Testis (tissue), 2 donors: ENCODE measurements at regions not wholly inside any gene's neighbourhood (a gene's known extent, or its start where the extent isn't known, plus 50 kb on each side); places are given as distances from the start of the nearest gene placed in this dataset.
"Not testable (repeated sequence)": the region's sequence is repeated elsewhere in the genome, so short reads cannot be mapped to it uniquely, and the experiment has no call there.

ENCODE experiments used
- DNase-seq: peaks from one replicate; pipeline ENCODE4 v3.0.0-alpha.2; 2019
- H3K27ac ChIP-seq, 2 donors: fragments of 200-600 bp; sonication (generic); one replicate each; pipeline ENCODE4 v1.5.1; 2019
- H3K27me3 ChIP-seq: fragments of 200-600 bp; sonication (generic); one replicate; pipeline ENCODE4 v1.5.1; 2019
- H3K36me3 ChIP-seq: fragments of 200-600 bp; sonication (generic); one replicate; pipeline ENCODE4 v1.5.1; 2017; ENCODE audit warnings: low read depth; ENCODE audit errors: missing control alignments
- H3K4me1 ChIP-seq: fragments of 200-600 bp; sonication (generic); one replicate; pipeline ENCODE4 v1.5.1; 2019
- H3K4me3 ChIP-seq, 2 donors: fragments of 200-600 bp; sonication (generic); one replicate each; pipeline ENCODE4 v1.5.1; 2017 to 2019
- H3K9me3 ChIP-seq: fragments of 200-600 bp; sonication (generic); one replicate; pipeline ENCODE4 v1.5.1; 2017
- POLR2A ChIP-seq: fragments of 450-650 bp; IDR thresholded peaks from one replicate; pipeline ENCODE4 v1.6.1; 2017; ENCODE audit warnings: antibody characterized with exemption, mild to moderate bottlenecking, moderate library complexity
- WGBS, 2 donors: methylation state at CpG; one replicate each; pipeline ENCODE4 v1.1.5; 2018; 5-methylcytosine and 5-hydroxymethylcytosine counted together
- intact Hi-C: fragments of 100-400 bp; cut with DNase I; formaldehyde crosslinking; loops from one replicate; pipeline ENCODE4 v1.15.1; 2023; ENCODE audit warnings: low total_unique reads
- TF ChIP-seq, protein P1 (sequence below), 3 experiments: fragments of 450-650 bp in 2 of 3; fragments of 200-600 bp in 1 of 3; sonication (generic) in 1 of 3; IDR thresholded peaks; one replicate each; pipeline ENCODE4 v1.5.1; 2016 to 2019; ENCODE audit warnings: antibody characterized with exemption in 3 of 3, mild to moderate bottlenecking in 2 of 3, moderate library complexity in 1 of 3

DNA sequence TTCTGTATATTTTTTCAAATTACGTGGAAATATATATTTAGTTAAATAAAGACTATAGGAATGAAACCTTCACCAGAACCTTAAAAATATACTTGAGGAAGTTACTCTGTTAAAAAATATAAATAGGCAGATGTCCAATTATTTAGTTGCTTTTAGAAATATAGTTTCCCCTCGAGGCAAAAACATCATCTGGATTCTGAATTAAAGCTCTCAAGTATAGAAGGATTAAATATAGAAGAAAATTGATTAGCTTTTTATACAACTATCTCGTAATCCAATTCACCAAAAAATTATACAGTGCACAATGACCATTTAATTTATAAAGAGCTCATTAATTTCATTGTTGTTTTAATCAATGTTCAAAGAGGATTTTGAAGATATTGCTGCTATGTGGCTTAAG lies 601.4 kb downstream of the GABRG2 start:
- Histone ChIP-seq H3K9me3 (no peaks in the 10 kb centered on the region), H3K27me3 (no peaks in the 10 kb centered on the region), H3K36me3 (no peaks in the 10 kb centered on the region), H3K27ac (no peak overlapping the region), H3K4me1 (no peaks in the 10 kb centered on the region), H3K4me3 (no peak overlapping the region)
- 81 to 89% methylated on average over 3 of the region's 3 CpGs for WGBS, 2 donors
- TF ChIP-seq POLR2A: no peak
- TF ChIP-seq, protein P1, sequence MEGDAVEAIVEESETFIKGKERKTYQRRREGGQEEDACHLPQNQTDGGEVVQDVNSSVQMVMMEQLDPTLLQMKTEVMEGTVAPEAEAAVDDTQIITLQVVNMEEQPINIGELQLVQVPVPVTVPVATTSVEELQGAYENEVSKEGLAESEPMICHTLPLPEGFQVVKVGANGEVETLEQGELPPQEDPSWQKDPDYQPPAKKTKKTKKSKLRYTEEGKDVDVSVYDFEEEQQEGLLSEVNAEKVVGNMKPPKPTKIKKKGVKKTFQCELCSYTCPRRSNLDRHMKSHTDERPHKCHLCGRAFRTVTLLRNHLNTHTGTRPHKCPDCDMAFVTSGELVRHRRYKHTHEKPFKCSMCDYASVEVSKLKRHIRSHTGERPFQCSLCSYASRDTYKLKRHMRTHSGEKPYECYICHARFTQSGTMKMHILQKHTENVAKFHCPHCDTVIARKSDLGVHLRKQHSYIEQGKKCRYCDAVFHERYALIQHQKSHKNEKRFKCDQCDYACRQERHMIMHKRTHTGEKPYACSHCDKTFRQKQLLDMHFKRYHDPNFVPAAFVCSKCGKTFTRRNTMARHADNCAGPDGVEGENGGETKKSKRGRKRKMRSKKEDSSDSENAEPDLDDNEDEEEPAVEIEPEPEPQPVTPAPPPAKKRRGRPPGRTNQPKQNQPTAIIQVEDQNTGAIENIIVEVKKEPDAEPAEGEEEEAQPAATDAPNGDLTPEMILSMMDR (IDR thresholded peaks at IDR 0.05): no peak
- intact Hi-C loops: no loop called here
- no peak for DNase-seq

DNA sequence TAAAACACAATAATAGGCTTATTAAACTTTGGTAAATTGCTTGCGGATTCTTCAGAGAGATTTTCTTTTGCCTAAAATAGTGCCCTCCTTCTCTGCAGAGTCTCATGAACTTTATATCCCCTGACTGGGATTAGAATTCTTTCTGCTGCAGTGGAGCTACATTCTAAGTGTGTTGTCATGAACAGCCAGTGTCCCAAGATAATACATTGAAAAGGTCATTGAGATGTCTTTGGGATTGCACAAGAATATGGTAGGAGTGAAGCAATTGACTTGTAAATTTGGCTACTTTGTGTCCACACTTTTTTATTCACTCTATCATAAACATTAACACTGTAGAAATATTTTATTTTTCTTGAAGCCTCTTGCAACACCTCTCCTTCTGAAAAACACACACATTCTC lies 604.5 kb downstream of the GABRG2 start:
- Histone ChIP-seq H3K27me3 (no peaks in the 10 kb centered on the region), H3K27ac (no peak overlapping the region), H3K36me3 (no peaks in the 10 kb centered on the region), H3K4me3 (no peak overlapping the region), H3K9me3 (no peaks in the 10 kb centered on the region), H3K4me1 (no peaks in the 10 kb centered on the region)
- intact Hi-C loops: no loop called here
- TF ChIP-seq, protein P1 (IDR thresholded peaks at IDR 0.05): no peak
- no peak for TF ChIP-seq POLR2A
- WGBS, 2 donors: 90 to 92% methylated on average over 1 of the region's 1 CpG
- no peak for DNase-seq

GRCh38 chr5:162683284-162683683 lies 615.7 kb downstream of the GABRG2 start:
- H3K4me3 ChIP-seq: no peak overlapping the region
- no peaks in the 10 kb centered on the region for H3K36me3 ChIP-seq
- no peaks in the 10 kb centered on the region for H3K27me3 ChIP-seq
- intact Hi-C loops: no loop called here
- no peaks in the 10 kb centered on the region for H3K4me1 ChIP-seq
- no peak overlapping the region for H3K27ac ChIP-seq
- no peak for TF ChIP-seq POLR2A
- TF ChIP-seq, protein P1 (IDR thresholded peaks at IDR 0.05): no peak
- WGBS, 2 donors: 73 to 81% methylated on average over 2 of the region's 2 CpGs
- no peaks in the 10 kb centered on the region for H3K9me3 ChIP-seq
- no peak for DNase-seq

DNA sequence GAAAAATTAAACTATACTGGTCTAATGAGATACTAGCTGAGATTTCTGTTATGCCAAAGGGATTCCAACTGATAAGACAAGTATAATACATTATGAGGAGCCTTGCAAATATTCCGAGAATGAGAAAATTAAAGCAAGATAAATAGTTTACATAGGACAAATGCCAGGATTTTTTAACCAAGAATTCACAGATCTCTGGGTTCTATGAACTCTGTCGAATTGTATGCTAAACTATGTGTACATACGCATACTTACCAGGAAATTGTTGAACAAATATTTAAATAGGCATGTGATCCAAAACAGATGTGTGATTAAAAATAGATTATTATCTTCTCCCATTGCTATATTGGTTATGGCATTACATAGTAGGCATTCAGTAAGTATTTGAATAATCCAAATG lies 616.6 kb downstream of the GABRG2 start:
- Histone ChIP-seq H3K27ac (no peak overlapping the region), H3K4me1 (no peaks in the 10 kb centered on the region), H3K36me3 (no peaks in the 10 kb centered on the region), H3K27me3 (no peaks in the 10 kb centered on the region), H3K9me3 (no peaks in the 10 kb centered on the region), H3K4me3 (no peak overlapping the region)
- 60 to 62% methylated on average over 3 of the region's 3 CpGs for WGBS, 2 donors
- intact Hi-C loops: no loop called here
- TF ChIP-seq POLR2A: no peak
- TF ChIP-seq, protein P1 (IDR thresholded peaks at IDR 0.05): no peak
- DNase-seq: no peak

- 89 to 90% methylated on average over 13 to 15 of the region's 15 CpGs for WGBS, 2 donors
- no peaks in the 10 kb centered on the region for H3K4me1 ChIP-seq
- no peaks in the 10 kb centered on the region for H3K36me3 ChIP-seq
- no peak overlapping the region for H3K27ac ChIP-seq
- DNase-seq: no peak
- H3K9me3 ChIP-seq: no peaks in the 10 kb centered on the region
- intact Hi-C loops: no loop called here
- H3K27me3 ChIP-seq: no peaks in the 10 kb centered on the region
- H3K4me3 ChIP-seq: no peak overlapping the region
- TF ChIP-seq, protein P1 (IDR thresholded peaks at IDR 0.05): no peak
- no peak for TF ChIP-seq POLR2A
These were observed 617.7 kb downstream of the GABRG2 start for GRCh38 chr5:162685302-162685701.

DNA sequence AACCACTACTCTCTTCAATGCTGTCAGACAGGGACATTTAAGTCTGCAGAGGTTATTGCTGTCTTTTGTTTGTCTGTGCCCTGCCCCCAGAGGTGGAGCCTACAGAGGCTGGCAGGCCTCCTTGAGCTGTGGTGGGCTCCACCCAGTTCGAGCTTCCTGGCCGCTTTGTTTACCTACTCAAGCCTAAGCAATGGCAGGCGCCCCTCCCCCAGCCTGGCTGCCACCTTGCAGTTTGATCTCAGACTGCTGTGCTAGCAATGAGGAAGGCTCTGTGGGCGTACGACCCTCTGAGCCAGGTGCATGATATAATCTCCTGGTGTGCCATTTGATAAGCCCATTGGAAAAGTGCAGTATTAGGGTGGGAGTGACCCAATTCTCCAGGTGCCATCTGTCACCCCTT lies 628.7 kb downstream of the GABRG2 start:
- H3K9me3 ChIP-seq, intact Hi-C loops, H3K36me3 ChIP-seq, DNase-seq, H3K4me1 ChIP-seq, H3K27ac ChIP-seq, H3K4me3 ChIP-seq, H3K27me3 ChIP-seq: not testable (repeated sequence)
- WGBS, 2 donors: 82 to 88% methylated on average over 5 of the region's 5 CpGs
